Upper lobe of left lung (tissue), 6 donors: ENCODE measurements at regions not wholly inside any gene's neighbourhood (a gene's known extent, or its start where the extent isn't known, plus 50 kb on each side); places are given as distances from the start of the nearest gene placed in this dataset.

Experiments
- ATAC-seq, 2 donors: fragments of 200-7000 bp; cut with Tn5 transposase; one replicate each; pipeline ENCODE4 v1.9.1; 2022; ENCODE audit warnings: mild to moderate bottlenecking in 2 of 2, moderate library complexity in 2 of 2; ENCODE audit not compliant: low FRiP score in 2 of 2
- DNase-seq, 2 donors: peaks; one replicate each; pipeline ENCODE4 v3.0.0-alpha.2; 2019 to 2020
- H3K27ac ChIP-seq, 4 donors: fragments of 200-600 bp; sonication (generic); one replicate each; pipeline ENCODE4 v1.5.1; 2016 to 2019
- H3K27me3 ChIP-seq, 4 donors: fragments of 200-600 bp; sonication (generic); one replicate each; pipeline ENCODE4 v1.5.1; 2017 to 2019
- H3K36me3 ChIP-seq, 4 donors: fragments of 200-600 bp; sonication (generic); one replicate each; pipeline ENCODE4 v1.5.1; 2016 to 2019
- H3K4me1 ChIP-seq, 4 donors: fragments of 200-600 bp; sonication (generic); one replicate each; pipeline ENCODE4 v1.5.1; 2018 to 2019
- H3K4me3 ChIP-seq, 4 donors: fragments of 200-600 bp; sonication (generic); one replicate each; pipeline ENCODE4 v1.5.1; 2017 to 2019; ENCODE audit warnings: mild to moderate bottlenecking in 2 of 4, moderate library complexity in 1 of 4
- H3K9me3 ChIP-seq, 4 donors: fragments of 200-600 bp; sonication (generic); one replicate each; pipeline ENCODE4 v1.5.1; 2018 to 2019
- EP300 ChIP-seq, 4 donors: sonication (generic); formaldehyde crosslinking; IDR thresholded peaks; one replicate each; pipeline ENCODE4 v1.5.1; 2017; ENCODE audit warnings: antibody characterized with exemption in 4 of 4, control low read depth in 2 of 4
- POLR2A ChIP-seq, 4 donors: fragments of 450-650 bp; IDR thresholded peaks; one replicate each; pipeline ENCODE4 v1.5.1; 2016 to 2017; ENCODE audit warnings: antibody characterized with exemption in 4 of 4, mild to moderate bottlenecking in 2 of 4
- POLR2AphosphoS5 ChIP-seq, 2 donors: sonication (generic); formaldehyde crosslinking; IDR thresholded peaks; one replicate each; pipeline ENCODE4 v1.5.1; 2017; ENCODE audit warnings: antibody characterized with exemption in 2 of 2
- WGBS, 2 donors: methylation state at CpG; one replicate each; pipeline ENCODE4 v1.1.5; 2017 to 2018; 5-methylcytosine and 5-hydroxymethylcytosine counted together
- TF ChIP-seq, protein P1 (sequence below), 6 experiments: fragments of 450-650 bp in 4 of 6; fragments of 200-600 bp in 2 of 6; sonication (generic) in 2 of 6; IDR thresholded peaks; one replicate each; pipeline ENCODE4 v1.5.1; 2016 to 2019; ENCODE audit warnings: antibody characterized with exemption in 6 of 6
- donor health status: DM: no; HTN: no; CAD: no; lungs with moderate emphysema.
- donor health status: DM: no; HTN: yes; CAD: no; lungs with severe emphysema.

DNA sequence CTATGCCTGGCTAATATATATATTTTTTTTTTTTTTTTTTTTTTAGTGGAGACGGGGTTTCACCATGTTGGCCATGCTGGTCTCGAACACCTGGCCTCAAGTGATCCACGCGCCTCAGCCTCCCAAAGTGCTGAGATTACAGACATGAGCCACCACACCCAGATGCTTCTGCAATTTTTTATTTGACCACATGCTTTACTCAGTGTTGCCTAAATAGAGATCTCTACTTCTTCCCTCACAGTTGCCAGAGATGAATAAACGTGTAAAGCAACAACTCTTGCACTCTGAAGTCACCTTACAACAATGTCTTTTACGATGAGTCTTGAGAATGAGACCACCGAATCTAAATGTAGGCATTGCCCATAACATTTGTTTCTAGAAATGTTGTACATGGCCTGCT lies 107.9 kb upstream of the FRMD4A start:
- WGBS, 2 donors, result 90 to 93% methylated on average over 7 of the region's 7 CpGs
- Histone ChIP-seq H3K9me3 (no peaks in the 10 kb centered on the region), H3K4me1 (no peaks in the 10 kb centered on the region), H3K27ac (no peak overlapping the region), H3K27me3 (no peaks in the 10 kb centered on the region), H3K4me3 (no peak overlapping the region), H3K36me3 (no peaks in the 10 kb centered on the region)
- ATAC-seq, result no peak
- TF ChIP-seq, protein P1, sequence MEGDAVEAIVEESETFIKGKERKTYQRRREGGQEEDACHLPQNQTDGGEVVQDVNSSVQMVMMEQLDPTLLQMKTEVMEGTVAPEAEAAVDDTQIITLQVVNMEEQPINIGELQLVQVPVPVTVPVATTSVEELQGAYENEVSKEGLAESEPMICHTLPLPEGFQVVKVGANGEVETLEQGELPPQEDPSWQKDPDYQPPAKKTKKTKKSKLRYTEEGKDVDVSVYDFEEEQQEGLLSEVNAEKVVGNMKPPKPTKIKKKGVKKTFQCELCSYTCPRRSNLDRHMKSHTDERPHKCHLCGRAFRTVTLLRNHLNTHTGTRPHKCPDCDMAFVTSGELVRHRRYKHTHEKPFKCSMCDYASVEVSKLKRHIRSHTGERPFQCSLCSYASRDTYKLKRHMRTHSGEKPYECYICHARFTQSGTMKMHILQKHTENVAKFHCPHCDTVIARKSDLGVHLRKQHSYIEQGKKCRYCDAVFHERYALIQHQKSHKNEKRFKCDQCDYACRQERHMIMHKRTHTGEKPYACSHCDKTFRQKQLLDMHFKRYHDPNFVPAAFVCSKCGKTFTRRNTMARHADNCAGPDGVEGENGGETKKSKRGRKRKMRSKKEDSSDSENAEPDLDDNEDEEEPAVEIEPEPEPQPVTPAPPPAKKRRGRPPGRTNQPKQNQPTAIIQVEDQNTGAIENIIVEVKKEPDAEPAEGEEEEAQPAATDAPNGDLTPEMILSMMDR (IDR thresholded peaks at IDR 0.05), result no peak
- TF ChIP-seq EP300 (IDR thresholded peaks at IDR 0.05), result no peak
- TF ChIP-seq POLR2A (IDR thresholded peaks at IDR 0.05), result no peak
- no peak for TF ChIP-seq POLR2AphosphoS5 (IDR thresholded peaks at IDR 0.05)
- DNase-seq, result no peak

DNA sequence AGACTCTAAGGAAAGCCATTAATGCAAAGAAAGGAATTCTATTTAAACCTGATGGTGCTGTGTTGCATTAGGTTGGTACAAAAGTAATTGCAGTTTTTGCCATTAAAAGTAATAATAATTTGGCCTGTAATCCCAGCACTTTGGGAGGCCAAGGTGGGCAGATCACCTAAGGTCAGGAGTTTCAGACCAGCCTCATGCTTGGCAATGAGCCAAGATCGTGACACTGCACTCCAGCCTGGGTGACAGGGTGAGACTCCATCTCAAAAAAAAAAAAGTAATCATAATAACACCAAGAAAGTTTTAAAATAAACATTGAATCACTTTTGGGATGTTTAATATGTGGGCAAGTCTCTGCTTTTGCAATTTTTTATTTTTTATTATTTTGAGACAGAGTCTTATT lies 107.3 kb upstream of the FRMD4A start:
- Histone ChIP-seq H3K27me3 (no peaks in the 10 kb centered on the region), H3K4me1 (no peaks in the 10 kb centered on the region), H3K4me3 (no peak overlapping the region), H3K27ac (no peak overlapping the region), H3K9me3 (no peaks in the 10 kb centered on the region), H3K36me3 (no peaks in the 10 kb centered on the region)
- DNase-seq (no peak), ATAC-seq (no peak)
- WGBS, 2 donors, result 15 to 17% methylated on average over 1 of the region's 1 CpG
- TF ChIP-seq POLR2A (IDR thresholded peaks at IDR 0.05), result no peak
- TF ChIP-seq POLR2AphosphoS5 (IDR thresholded peaks at IDR 0.05), result no peak
- TF ChIP-seq, protein P1 (IDR thresholded peaks at IDR 0.05), result no peak
- no peak for TF ChIP-seq EP300 (IDR thresholded peaks at IDR 0.05)

DNA sequence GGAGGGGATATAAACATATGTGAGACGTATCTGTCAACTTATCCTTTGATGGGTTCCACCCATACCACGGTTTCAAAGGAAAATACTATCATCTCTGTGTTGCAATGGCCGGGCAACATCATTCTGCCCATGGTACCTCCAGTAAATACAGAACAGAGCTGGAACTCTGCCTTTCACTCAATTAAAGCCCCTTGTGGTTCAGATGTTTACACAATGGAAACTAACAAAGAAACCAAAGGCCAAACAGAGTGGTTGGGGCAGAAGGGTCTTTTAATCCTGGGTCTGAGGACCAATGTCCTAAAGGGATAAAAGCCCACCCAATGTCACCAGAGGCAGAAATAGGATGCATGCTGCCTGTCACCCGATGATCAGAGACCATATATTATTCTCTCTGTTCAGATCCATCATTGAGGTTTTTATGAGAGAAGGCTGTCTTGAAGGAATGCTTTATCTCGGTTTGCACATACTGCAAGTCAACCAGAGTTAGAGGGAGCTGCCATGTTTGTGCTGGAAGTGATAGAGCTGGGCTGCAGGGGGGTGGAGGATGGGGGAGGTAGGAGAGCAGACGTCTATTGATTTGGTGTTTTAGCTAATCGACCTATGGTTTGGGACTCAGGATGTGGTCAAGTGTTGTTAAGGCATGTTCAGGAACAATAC lies 105.4 kb upstream of the FRMD4A start:
- H3K4me3 ChIP-seq, result no peak overlapping the region
- DNase-seq (no peak), ATAC-seq (no peak)
- 69 to 81% methylated on average over 7 of the region's 7 CpGs for WGBS, 2 donors
- H3K36me3 ChIP-seq, result no peaks in the 10 kb centered on the region
- no peaks in the 10 kb centered on the region for H3K27me3 ChIP-seq
- no peak for TF ChIP-seq EP300 (IDR thresholded peaks at IDR 0.05)
- TF ChIP-seq POLR2AphosphoS5 (IDR thresholded peaks at IDR 0.05), result no peak
- TF ChIP-seq, protein P1 (IDR thresholded peaks at IDR 0.05), result no peak
- TF ChIP-seq POLR2A (IDR thresholded peaks at IDR 0.05), result no peak
- H3K27ac ChIP-seq, result no peak overlapping the region
- H3K4me1 ChIP-seq, result no peaks in the 10 kb centered on the region
- no peaks in the 10 kb centered on the region for H3K9me3 ChIP-seq

DNA sequence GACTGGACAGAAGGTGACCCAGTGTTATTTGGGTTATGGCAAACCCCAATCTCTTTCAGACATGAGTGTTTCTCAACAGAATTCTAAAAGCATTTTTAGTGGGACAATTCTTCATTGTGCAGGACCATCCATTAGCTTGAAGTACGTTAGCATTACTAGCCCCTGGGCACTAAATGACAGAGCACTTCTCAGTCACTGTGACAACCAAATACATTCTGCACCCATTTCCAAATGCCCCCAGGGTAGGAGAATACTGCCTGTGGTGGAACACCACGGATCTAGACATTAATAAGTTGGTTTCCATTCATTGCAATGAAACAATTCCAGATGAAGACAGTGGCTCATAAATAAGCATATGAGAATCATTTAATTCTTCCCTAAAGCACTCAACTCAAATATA lies 102.4 kb upstream of the FRMD4A start:
- H3K27me3 ChIP-seq, result no peaks in the 10 kb centered on the region
- DNase-seq, result no peak
- H3K9me3 ChIP-seq, result no peaks in the 10 kb centered on the region
- H3K27ac ChIP-seq, result no peak overlapping the region
- ATAC-seq, result no peak
- H3K4me1 ChIP-seq, result no peaks in the 10 kb centered on the region
- WGBS, 2 donors, result 74 to 82% methylated on average over 2 of the region's 2 CpGs
- TF ChIP-seq POLR2AphosphoS5 (IDR thresholded peaks at IDR 0.05) (no peak), POLR2A (IDR thresholded peaks at IDR 0.05) (no peak), EP300 (IDR thresholded peaks at IDR 0.05) (no peak)
- TF ChIP-seq, protein P1 (IDR thresholded peaks at IDR 0.05), result no peak
- H3K36me3 ChIP-seq, result no peaks in the 10 kb centered on the region
- H3K4me3 ChIP-seq, result no peak overlapping the region

DNA sequence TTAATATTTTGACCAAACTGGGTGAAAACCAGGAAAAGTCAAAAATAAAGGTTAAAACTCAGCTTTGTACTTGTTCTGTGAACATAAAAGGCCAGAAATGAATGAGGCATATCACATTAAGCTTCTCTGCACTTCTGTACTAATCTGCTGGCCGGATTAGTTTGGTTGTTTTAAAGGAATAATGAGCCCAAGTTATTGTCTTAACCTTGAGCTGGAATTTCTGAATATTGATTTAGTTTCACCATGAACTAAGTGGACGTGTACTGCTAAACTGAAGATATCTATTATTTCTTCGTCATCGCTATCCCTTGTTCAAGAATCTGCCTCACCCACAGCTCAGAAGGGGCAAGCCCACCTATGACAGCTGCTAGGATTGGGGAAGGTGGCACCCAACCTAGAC lies 101.1 kb upstream of the FRMD4A start:
- DNase-seq, result no peak
- no peak overlapping the region for H3K27ac ChIP-seq
- no peak for ATAC-seq
- H3K9me3 ChIP-seq, result no peaks in the 10 kb centered on the region
- no peak for TF ChIP-seq POLR2A (IDR thresholded peaks at IDR 0.05)
- TF ChIP-seq, protein P1 (IDR thresholded peaks at IDR 0.05), result no peak
- TF ChIP-seq EP300 (IDR thresholded peaks at IDR 0.05), result no peak
- TF ChIP-seq POLR2AphosphoS5 (IDR thresholded peaks at IDR 0.05), result no peak
- H3K4me3 ChIP-seq, result no peak overlapping the region
- H3K4me1 ChIP-seq, result no peaks in the 10 kb centered on the region
- H3K27me3 ChIP-seq, result no peaks in the 10 kb centered on the region
- WGBS, 2 donors, result 86 to 92% methylated on average over 4 of the region's 4 CpGs
- no peaks in the 10 kb centered on the region for H3K36me3 ChIP-seq
